WERI-Rb-1 (cell line): ENCODE measurements at regions not wholly inside any gene's neighbourhood (a gene's known extent, or its start where the extent isn't known, plus 50 kb on each side); places are given as distances from the start of the nearest gene placed in this dataset.

Experiments
- DNase-seq: peaks from one replicate; pipeline ENCODE4 v3.0.0-alpha.2; 2020
- H3K27ac ChIP-seq: fragments of 250-450 bp; sonication (Bioruptor Pico); 2 replicates; pipeline ENCODE4 v1.5.1; 2020; ENCODE audit warnings: mild to moderate bottlenecking, moderate library complexity
- H3K27me3 ChIP-seq: fragments of 250-450 bp; sonication (Bioruptor Pico); 2 replicates; pipeline ENCODE4 v1.5.1; 2021; ENCODE audit warnings: mild to moderate bottlenecking, low read depth, moderate library complexity; ENCODE audit not compliant: insufficient read depth, severe bottlenecking
- H3K36me3 ChIP-seq: fragments of 250-450 bp; sonication (Bioruptor Pico); 2 replicates; pipeline ENCODE4 v1.5.1; 2020; ENCODE audit warnings: mild to moderate bottlenecking, moderate library complexity
- H3K4me3 ChIP-seq: 2 replicates; pipeline ENCODE4 v1.5.1; 2011; ENCODE audit warnings: low read depth, mild to moderate bottlenecking, control low read depth, low read length
- H3K9me3 ChIP-seq: fragments of 250-450 bp; sonication (Bioruptor Pico); 2 replicates; pipeline ENCODE4 v1.5.1; 2021; ENCODE audit warnings: mild to moderate bottlenecking, moderate library complexity; ENCODE audit not compliant: severe bottlenecking
- CTCF ChIP-seq: IDR thresholded peaks from 2 replicates; pipeline ENCODE4 v1.5.1; 2011; ENCODE audit warnings: low read depth, mild to moderate bottlenecking, control low read depth, inconsistent platforms, low read length

- Histone ChIP-seq H3K9me3 (no peaks in the 10 kb centered on the region), H3K27ac (no peak overlapping the region), H3K4me3 (no peak overlapping the region), H3K27me3 (no peaks in the 10 kb centered on the region), H3K36me3 (no peaks in the 10 kb centered on the region)
- no peak for TF ChIP-seq CTCF
- DNase-seq, result no peak
Measured at GRCh38 chr4:144403893-144404292, 242.1 kb upstream of the HHIP start.

GRCh38 chr4:144409525-144409924 lies 236.4 kb upstream of the HHIP start:
- no peak for DNase-seq

GRCh38 chr4:144410230-144410783 lies 235.6 kb upstream of the HHIP start:
- no peaks in the 10 kb centered on the region for H3K27me3 ChIP-seq

More at GRCh38 chr4:144409525-144409924, 236.4 kb upstream of the HHIP start:
- TF ChIP-seq CTCF, result no peak
- H3K27me3 ChIP-seq, result no peaks in the 10 kb centered on the region
- no peaks in the 10 kb centered on the region for H3K9me3 ChIP-seq
- no peak overlapping the region for H3K4me3 ChIP-seq
- H3K27ac ChIP-seq, result no peak overlapping the region
- H3K36me3 ChIP-seq, result no peaks in the 10 kb centered on the region

GRCh38 chr4:144411119-144411518 lies 234.8 kb upstream of the HHIP start:
- no peak for DNase-seq
- Histone ChIP-seq H3K27me3 (no peaks in the 10 kb centered on the region), H3K4me3 (no peak overlapping the region), H3K27ac (no peak overlapping the region), H3K9me3 (no peaks in the 10 kb centered on the region), H3K36me3 (no peaks in the 10 kb centered on the region)
- TF ChIP-seq CTCF, result no peak

More at GRCh38 chr4:144410230-144410783, 235.6 kb upstream of the HHIP start:
- Histone ChIP-seq H3K4me3 (no peak overlapping the region), H3K27ac (no peak overlapping the region), H3K9me3 (no peaks in the 10 kb centered on the region), H3K36me3 (no peaks in the 10 kb centered on the region)
- DNase-seq, result no peak
- TF ChIP-seq CTCF, result no peak

- Histone ChIP-seq H3K27me3 (no peaks in the 10 kb centered on the region), H3K27ac (no peak overlapping the region), H3K4me3 (no peak overlapping the region), H3K9me3 (no peaks in the 10 kb centered on the region), H3K36me3 (no peaks in the 10 kb centered on the region)
- no peak for DNase-seq
- TF ChIP-seq CTCF, result no peak
Measured at GRCh38 chr4:144411700-144412099, 234.3 kb upstream of the HHIP start.

- TF ChIP-seq CTCF, result no peak
- DNase-seq, result no peak
- no peaks in the 10 kb centered on the region for H3K36me3 ChIP-seq
- H3K9me3 ChIP-seq, result no peaks in the 10 kb centered on the region
- H3K27ac ChIP-seq, result no peak overlapping the region
- H3K4me3 ChIP-seq, result no peak overlapping the region
- H3K27me3 ChIP-seq, result no peaks in the 10 kb centered on the region
Measured at GRCh38 chr4:144421056-144421455, 224.9 kb upstream of the HHIP start.
